M059J (cell line): ENCODE measurements at regions not wholly inside any gene's neighbourhood (a gene's known extent, or its start where the extent isn't known, plus 50 kb on each side); places are given as distances from the start of the nearest gene placed in this dataset.
A peak's percentile ranks its signal among the peaks of the same experiment; 100 is the strongest.
"Not testable (repeated sequence)": the region's sequence is repeated elsewhere in the genome, so short reads cannot be mapped to it uniquely, and the experiment has no call there.

Experiments
- DNase-seq: peaks from one replicate; pipeline ENCODE4 v3.0.0-alpha.2; 2012; ENCODE audit warnings: low read depth

GRCh38 chr10:28859791-28860190 is 182.5 kb downstream of the BAMBI start:
- DNase-seq, result no peak

GRCh38 chr10:28862219-28862618 is 184.9 kb downstream of the BAMBI start:
- no peak for DNase-seq

DNA sequence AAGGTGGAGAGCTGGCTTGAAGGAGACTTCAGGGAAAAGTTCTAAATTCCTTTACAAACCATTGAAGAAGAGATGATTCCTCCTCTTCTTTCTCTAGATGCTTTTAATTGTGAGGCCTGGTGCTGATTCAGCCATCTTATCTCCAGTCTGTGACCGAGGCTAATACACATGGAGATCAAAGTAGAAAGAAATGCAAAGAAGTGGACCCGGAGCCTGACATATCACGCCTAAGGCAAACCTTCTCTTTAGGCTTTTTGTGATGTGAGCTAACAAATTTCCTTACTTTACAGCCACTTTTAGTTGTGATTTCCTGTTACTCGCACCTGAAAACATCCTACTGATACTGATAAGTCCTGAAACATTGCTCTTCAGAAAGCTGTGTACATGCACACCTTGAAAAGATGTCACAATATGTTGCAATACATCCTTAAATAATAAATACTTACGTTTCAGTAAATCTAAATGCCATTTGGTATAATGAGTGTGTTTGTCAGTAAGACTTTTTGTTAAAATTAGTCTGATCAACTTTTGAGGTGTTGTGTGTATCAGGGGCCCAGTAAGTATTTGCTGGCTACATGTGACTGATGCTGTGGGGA is 192.4 kb downstream of the BAMBI start:
- no peak for DNase-seq

DNA sequence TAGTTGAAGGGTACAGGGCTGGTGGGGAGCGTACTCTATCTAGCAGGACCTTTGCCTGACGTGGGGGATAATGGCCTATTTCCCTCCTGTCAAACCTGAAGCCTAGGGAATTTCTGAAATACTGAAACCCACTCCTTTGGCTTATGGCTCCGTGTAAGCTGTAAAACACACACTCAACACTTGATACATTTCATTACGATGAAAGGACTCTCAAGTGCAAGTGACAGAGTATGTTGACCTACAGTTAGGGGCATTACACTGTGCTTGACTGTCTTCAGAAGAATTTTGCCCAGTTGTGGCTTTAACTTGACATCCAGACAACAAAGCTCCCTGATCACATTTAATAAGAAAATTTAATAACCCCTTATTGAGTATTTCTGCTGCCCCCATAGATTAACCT is 194.3 kb downstream of the BAMBI start:
- no peak for DNase-seq

- no peak for DNase-seq
Measured at GRCh38 chr10:28872587-28873165, 195.4 kb downstream of the BAMBI start.

DNA sequence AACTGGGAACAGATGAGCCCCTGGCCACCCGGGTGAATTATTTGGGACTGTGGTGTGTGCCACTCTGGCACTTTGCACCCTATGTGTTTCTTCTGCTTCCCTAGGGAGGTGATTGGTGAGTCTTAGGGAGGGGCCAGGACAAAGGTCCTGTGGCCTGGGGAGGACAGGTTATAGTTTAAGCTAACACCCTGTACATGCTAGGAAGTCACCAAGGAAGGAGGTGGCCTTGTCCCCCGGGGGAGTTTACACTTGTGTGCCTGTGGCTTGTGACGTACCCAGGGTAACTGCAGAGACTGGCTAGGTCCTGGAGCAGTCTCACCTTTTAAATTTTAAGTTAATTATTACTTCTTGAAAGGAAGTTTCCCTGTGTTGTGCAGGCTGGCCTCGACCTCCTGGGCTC is 196.2 kb downstream of the BAMBI start:
- DNase-seq, result no peak

DNA sequence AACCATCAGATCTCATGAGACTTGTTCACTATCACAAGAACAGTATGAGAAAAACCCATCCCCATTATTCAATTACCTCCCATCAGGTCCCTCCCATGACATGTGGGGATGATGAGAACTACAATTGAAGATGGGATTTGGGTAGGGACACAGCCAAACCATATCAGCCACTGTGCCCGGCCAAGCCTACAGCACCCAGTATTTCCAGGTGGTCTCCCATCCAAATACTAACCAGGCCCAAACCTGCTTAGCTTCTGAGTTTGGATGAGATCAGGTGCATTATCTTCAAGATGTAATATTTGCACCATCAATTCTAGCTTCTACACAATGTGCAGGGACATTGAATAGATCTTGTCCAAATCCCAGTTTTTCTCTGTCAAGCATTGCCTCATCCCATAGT is 196.9 kb downstream of the BAMBI start:
- no peak for DNase-seq

- DNase-seq, result peak; percentile 74
Measured at GRCh38 chr10:28875549-28876081, 198.3 kb downstream of the BAMBI start.

DNA sequence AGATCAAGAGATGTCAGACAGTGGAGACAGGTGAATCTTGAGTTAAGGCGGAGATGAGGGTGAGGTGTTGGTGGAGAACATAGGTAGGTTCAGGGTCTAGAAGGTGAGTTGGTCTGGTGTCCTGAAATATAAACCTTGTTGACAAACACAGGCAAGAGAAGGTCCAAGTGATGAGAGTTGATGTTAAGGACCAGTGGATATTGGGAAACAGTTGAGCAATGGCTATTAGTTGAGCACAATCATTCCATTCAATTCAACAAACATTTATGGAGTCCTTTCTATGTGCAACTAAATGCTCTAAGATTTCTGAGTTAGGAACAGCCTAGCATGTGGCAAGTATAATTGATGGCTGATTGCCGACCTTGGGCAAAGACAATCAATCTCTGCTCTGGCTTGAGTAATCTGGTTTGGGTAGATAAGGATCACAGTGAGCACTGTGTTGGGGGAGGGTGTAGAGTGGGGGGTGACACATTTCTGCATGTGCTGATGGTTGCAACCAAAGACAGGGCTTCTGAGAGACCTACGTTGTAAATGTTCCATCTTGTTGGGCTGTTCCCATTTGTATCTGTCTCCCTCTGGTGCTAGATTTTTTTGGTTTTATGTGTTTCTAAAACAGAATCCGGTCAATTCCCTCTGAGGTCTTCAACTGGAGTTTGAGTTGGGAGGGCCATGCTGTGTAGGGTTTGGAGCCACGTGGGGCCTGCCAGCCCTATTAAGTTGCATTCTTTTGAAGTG is 201.1 kb downstream of the BAMBI start:
- DNase-seq, result no peak

DNA sequence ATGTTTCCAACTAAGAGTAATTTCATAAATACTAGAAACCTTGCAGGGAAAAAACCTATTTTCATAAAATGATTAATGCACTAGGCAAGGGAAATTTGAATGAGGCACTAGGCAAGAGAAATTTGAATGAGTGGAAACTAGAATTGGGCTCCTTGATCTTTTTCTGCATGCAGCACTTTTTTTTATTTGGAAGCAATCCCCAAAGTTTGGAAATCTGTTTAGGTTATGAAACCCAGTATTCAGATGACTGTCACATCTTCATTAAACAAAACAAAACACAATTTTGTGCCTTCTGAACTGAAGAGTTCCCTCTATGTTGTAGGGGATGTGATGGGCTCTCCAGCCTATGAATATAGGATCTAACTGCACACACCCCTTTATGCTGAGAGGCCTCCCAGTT is 201.9 kb downstream of the BAMBI start:
- DNase-seq, result no peak

GRCh38 chr10:28879875-28880682 is 202.8 kb downstream of the BAMBI start:
- DNase-seq, result no peak

DNA sequence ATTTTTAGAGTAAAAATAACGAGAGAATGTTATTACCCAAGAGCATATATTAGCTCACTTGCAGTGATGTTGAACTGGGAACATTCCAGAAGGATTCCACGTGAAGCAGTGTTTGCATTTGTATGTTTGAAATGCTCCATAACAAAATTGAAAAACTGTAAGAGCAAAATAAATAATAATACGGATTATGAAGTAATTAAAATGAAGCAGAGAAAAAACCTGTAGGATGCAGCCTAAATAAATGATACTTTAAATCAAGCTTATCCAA is 203.3 kb downstream of the BAMBI start:
- no peak for DNase-seq

DNA sequence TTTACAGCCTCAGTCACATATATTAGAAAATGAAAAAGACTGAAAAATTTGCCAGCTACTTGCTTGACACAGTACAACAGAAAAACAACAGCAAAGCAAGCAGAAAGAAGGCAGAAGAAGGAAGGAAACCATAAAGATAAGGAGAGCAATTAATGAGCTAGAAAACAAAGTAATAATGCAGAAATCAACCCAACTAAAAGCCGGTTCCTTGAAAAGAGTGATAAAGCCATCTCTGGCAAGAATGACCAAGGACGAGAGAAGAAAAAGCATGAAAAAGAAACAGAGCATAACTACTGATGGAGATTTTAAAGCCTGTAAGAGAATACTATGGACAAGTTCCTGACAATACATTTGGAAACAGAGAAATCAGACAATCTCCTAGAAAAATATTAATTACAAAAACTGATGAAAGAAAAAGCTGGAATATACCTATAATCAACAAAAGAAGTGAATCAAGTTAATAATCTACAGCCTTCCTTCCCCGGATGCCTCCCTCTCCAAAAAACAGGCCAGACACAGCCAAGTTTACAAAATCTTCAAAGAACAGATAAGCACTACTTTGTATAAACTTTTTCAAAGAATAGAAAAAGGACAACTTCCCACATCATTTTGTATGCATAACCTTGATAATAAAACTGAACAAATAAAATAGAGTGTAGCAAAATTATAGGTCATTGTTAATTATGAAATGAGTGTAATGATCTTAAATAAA is 204.0 kb downstream of the BAMBI start:
- DNase-seq, result no peak

GRCh38 chr10:28883741-28884423 is 206.6 kb downstream of the BAMBI start:
- DNase-seq, result no peak

DNA sequence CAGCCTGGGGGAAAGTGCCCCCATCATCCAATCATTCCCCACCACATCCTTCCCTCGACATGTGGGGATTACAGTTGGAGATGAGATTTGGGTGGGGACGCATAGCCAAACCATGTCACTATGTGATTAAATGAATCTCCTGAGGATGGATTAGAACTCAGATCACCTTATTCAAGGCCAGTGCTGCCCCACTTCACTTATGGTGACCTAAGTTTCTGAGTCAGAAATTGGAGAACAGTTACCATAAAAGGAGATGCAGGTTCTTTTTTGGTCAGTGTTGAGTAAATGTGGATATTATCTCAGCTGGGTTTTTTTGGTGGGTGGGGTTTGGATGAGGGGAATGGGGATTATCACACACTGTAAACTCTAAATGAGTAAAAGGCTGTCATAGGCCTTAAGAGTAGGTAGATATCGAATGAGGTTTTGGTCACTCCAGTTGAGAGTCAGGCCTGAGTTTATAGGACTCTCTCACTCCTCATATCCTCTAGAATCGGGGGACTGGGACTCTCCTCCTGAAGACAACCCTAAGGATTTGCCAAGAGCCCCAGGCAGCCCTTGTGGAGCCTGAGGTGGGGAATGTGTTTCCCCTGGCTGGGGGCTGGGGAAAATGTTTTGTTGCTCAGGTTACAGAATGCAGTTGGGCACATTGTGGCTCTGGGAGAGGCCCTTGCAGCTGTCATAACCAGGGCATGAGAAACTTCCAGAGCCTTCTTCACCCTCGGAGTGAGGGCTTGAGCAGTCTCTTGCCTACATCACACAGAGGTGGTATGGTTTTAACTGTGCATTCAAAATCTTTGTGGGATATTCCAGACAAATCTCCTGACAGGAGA is 213.0 kb downstream of the BAMBI start:
- DNase-seq, result no peak

DNA sequence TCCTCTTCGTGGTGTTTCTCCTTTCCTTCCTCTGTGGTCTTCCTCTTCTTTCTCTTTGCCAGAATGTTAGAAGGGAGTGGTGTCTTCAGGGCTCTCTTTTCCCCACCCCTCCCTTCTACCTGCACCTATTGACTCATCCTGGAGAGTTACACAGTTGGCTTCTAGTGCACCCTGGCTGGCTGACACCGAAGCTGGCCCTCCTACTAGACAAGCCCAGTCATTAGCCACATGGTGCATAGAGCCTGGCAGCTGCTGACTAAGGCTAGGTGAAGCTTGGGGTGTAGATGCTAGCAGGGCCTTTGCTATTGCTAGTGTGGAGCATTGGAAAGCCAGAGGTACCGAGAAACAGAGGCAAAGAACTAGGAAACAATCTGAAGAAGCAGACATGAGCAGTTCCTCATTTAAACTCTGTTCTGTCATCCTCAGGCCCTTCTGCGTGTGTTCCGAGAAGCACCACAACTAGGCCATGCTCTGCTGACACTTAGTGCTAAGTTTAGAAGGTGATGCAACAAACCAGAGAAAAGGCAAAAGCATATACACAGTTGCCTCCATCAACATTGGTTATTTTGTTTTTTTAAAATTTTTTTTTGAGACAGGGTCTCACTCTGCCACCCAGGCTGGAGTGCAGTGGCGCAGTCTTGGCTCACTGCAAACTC is 213.9 kb downstream of the BAMBI start:
- DNase-seq, result peak; percentile 26

DNA sequence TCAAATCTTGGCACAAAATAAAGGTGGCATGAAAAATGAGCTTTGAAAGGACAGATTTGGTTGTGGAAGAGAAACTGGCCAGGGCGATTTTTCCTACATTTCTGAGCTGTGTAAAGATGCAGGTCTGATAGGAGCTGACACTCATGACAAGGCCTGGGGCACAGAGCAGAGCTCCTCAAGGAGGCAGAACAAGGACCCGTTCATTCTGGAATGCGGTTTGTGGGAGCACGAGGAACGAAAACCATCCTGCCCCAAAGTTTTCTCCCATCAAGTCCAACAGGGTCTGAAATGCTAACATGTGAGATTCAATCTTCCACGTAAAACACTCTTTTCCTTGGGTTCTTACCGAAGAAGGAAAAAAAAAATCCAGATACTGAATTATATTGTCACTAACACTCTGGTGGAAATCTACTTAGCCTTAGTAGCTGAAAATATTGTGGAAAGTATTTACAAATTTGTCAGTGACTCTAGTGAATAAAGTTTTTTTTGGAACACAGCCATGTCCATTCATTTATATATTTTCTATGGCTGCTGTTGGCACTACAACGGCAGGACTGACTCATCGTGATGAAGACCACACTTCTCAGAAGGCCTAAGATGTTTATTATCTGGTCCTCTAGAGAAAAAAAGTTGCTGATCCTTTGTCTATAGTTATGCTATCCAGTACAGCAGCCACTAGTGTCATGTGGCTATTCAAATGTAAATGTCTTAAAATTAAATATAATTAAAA is 215.7 kb downstream of the BAMBI start:
- DNase-seq, result peak; percentile 54

DNA sequence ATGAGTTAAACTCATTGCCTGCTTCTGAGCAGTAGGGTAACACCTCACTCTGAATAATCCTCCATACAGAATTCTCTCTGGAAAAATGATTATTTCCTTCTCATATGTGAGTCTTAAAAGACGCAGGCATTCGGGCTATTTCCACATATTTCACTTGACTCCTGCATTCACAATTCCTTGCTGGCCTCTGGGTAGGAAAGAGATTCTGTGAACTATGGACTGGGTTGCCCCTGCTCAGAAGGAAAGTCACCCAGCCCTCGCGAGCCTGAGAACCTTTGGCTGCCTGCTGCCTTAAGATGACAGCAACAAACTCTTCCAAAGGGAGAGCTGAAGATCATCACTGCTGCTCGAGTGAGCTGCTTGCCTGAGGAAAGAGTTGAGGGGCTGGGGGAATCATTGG is 216.8 kb downstream of the BAMBI start:
- no peak for DNase-seq

DNA sequence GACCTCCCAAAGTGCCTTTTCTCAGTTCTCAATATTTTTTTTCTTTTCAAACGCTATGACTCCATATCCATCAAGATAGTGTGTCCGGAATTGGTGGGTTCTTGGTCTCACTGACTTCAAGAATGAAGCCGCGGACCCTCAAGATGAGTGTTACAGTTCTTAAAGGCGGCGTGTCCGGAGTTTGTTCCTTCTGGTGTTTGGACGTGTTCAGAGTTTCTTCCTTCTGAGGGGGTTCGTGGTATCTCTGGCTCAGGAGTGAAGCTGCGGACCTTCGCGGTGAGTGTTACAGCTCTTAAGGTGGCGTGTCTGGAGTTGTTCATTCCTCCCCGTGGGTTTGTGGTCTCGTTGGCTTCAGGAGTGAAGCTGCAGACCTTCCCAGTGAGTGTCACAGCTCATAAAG is 218.3 kb downstream of the BAMBI start:
- not testable (repeated sequence) for DNase-seq
